CD4-positive, alpha-beta T cell treated with Interleukin-2 at 100 ng/mL for 4 hours (primary cell): ENCODE measurements at regions not wholly inside any gene's neighbourhood (a gene's known extent, or its start where the extent isn't known, plus 50 kb on each side); places are given as distances from the start of the nearest gene placed in this dataset.
"Not testable (repeated sequence)": the region's sequence is repeated elsewhere in the genome, so short reads cannot be mapped to it uniquely, and the experiment has no call there.

Source experiments
- DNase-seq: peaks from one replicate; pipeline ENCODE4 v3.0.0-alpha.2; 2020; ENCODE audit warnings: low spot score

- no peak for DNase-seq
Observed at GRCh38 chr2:14828223-14828622, 195.7 kb downstream of the LRATD1 start.

DNA sequence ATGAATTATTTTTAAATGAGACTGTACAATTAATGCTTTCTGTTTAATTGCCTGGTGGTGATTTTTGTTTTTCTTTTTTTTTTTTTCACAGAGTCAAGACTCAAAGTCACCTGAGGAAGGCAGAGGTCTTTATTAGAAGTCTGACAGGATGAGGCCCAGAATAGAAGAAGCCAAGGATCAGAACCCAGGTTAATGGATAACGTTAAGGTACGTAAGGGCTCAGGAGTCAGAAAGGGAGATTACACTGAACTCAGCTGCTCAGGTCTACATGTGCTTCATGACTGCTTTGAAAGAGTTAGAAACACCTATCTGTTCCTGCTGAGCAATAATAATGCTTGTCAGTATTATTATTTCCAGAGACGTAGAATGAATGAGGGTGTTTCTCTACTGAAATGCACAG is 196.5 kb downstream of the LRATD1 start:
- DNase-seq: no peak

DNA sequence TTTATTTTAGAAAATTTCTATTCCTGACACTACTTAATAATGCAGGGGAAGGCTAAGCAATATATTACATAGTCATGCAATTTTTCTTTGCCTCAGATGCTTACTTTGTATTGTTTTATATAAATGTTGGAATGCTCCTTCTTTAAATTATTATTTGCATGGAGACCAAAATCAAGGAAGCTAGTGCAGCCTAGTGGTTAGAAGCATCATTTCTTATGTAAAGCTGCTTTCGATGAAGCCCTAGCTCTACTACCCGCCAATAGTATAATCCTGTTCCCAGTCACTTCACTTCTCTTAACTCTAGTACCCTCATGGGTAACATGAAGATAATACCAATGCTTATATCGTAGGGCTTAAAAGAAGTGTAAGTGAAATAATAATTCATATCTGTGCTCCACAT is 198.9 kb downstream of the LRATD1 start:
- DNase-seq: no peak

DNA sequence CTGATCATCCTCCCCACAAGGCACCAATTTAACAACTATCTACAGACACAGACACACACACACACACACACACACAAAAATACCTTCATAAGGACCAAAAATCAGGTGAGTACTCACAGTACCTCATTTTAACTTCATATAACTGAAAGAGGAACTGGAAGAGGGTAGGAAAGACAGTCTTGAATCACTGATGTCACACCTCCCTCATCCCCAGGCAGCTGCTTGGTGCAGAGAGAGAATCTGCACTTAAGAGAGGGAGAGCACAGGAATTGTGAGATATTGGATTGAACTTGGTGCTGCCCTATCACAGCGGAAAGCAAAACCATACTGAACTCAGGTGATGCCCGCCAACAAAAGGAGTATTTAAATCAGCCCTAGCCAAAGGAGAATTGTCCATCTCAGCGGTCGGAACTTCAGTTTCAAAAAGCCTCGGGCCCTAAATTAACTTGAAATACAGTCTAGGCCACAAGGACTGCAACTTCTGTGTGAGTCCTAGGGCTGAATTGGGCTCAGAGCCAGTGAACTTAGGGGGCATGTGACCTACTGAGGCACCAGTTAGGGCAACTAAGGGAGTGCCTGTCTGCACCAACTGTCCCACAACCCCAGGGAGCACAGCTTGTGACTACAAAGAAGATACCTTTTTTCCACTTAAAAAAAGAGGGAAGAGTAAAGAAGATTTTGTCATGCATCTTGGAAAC is 211.1 kb downstream of the LRATD1 start:
- no peak for DNase-seq

GRCh38 chr2:14855751-14856150 is 223.2 kb downstream of the LRATD1 start:
- DNase-seq: no peak

DNA sequence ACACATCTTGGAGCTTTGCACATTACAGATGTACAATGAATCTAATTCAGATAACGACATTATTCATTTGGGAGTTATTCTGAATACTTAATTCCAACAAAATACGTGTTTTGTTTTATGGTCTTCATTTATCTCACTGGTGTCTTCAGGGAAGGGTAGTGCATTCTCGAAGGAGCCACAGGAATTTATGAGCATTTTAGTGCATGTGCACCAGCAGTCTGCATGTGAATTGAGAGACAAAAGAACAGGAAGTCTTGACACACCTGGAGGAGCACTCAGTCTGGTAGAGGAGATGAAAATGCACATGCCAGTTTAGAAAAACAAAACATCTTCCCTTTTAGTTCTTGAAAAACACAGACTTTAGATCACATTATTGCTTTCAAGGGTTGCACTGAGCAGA is 228.7 kb downstream of the LRATD1 start:
- DNase-seq: no peak

GRCh38 chr2:14866736-14867352 is 234.3 kb downstream of the LRATD1 start:
- DNase-seq: no peak

DNA sequence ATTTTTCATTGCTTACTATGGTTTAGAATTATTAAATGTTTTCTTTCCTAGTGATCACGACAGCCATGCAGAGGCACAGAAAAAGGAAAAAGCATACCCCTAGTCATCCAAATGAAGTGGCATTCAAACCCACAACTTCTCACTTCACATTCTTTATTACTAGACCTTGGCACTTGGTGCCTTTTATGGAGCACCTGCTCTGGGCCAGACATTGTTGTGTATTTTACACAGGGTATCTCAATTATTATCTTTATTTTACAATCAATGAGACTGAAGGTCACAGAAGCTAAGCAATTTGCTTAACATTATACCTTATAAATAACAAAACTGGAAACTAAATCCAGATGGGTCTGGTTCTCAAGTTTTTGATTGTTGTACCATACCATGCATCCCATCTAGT is 235.3 kb downstream of the LRATD1 start:
- no peak for DNase-seq

GRCh38 chr2:14872779-14873325 is 240.3 kb downstream of the LRATD1 start:
- no peak for DNase-seq

- no peak for DNase-seq
Observed at GRCh38 chr2:14881651-14882327, 249.3 kb downstream of the LRATD1 start.

DNA sequence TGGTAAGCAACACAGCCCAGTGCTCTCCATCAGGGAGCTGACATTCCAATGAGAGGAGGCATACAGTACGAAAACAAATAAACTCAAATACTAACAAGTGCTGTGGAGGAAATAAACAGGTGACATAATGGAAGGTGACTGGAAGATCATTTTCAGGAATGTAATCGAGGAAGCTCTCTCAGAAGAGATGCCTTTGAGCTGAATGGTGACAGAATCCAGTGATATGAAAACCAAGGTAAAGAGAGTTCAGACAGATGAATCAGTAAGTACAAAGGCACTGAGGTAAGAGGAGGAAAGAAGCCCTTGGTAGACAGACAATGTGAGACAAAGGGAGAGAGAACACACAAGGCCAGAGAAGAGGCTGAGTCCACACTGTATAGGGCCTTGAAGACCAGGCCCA is 252.1 kb downstream of the LRATD1 start:
- DNase-seq: no peak

DNA sequence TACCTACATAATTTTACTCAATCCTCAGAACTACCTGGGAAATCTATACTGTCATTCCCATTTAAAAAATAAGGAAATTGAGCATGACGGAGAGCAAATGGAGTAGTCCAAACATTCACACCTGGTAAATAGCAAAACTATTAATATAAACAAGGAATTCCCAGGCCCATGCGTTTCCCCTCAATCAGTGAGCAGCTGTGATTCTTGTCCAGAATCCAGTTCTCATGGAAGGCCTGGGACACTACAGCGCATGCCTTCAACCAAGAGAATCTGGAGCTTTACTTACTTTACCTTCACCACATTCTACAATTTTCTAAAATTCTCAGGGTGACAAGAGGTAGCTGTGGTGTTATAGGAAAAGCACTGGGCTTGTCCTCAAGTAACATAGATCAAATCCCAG is 259.0 kb downstream of the LRATD1 start:
- DNase-seq: no peak

- DNase-seq: no peak
Observed at GRCh38 chr2:14896330-14897030, 264.0 kb downstream of the LRATD1 start.

- DNase-seq: no peak
Observed at GRCh38 chr2:14899621-14900414, 267.3 kb downstream of the LRATD1 start.

GRCh38 chr2:14901737-14902136 is 269.2 kb downstream of the LRATD1 start:
- DNase-seq: no peak

DNA sequence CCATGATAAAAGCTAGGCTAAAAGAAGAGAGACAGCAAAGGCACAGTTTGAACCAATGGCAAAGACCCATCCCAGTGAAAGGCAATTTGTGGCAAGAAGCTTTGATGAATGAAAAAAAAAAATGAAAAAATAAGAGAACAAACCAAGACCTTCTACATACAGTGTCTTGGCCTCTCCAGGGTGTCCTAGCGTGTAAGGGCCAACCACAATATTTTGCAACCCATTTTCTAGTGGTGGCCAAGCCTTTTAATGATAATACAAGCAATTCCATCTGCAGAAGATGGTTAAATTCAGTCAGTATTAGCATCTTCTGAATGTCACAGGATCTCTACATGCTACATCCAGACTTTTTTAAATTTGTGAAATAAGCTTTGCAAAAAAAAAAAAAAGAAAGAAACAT is 270.4 kb downstream of the LRATD1 start:
- no peak for DNase-seq

DNA sequence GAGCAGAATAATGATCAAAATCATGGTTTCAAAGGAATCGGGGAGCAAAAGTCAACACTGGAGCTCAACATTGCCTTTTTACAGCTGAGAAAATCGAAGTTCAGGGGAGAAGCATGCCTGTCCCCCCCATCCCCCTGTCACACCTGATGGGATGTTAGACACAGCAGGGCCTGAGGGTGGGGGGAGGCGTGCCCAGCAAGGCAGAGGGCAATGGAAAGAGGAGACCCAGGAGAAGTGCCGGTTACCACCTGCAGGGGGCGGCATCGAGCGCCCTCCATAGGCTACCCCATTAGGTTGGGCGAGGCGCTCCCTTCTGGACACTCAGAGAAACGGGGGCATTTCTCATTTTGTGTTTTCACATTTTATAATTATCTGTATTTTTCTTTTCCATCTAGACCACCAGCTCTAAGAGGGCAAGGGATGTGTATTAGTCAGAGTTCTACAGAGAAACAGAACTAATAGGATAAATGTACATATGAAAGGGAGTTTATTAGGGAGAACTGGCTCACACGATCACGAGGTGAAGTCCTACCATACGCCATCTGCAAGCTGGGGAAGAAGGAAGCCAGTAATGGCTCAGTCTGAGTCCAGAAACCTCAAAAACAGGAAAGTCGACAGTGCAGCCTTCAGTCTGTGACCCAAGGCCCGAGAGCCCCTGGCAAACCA is 271.3 kb downstream of the LRATD1 start:
- DNase-seq: peak; percentile 22

DNA sequence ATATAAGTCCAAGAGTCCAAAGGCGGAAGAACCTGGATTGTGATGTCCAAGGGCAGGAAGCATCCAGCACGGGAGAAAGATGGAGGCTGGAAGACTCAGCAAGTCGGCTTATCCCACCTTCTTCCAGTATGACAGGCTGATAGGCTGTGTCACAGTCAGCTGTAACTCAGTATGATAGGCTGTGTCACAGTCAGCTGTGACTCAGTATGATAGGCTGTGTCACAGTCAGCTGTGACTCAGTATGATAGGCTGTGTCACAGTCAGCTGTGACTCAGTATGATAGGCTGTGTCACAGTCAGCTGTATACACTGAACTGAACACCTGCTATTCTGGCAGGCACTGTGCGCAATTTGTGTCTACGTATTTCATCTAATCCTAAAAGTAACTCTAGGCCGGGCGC is 271.9 kb downstream of the LRATD1 start:
- DNase-seq: not testable (repeated sequence)

DNA sequence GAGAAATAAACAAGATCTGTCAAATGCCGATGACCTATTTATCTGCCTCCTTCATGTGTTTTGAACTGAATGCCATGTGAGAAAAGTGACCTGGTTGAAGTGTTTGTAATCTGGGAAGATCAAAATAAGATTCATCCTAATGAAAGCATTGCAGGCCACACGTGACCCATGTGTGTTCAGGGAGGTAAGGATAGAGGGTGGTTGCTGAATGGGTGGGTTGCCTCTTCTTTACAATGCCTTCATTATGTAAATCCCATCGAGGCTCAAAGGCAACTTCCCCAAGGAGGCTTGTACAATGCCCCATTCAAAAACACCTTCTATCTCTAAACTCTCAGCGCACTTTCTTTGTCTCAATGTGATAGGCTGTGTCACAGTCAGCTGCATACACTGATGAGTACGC is 273.1 kb downstream of the LRATD1 start:
- no peak for DNase-seq

- no peak for DNase-seq
Observed at GRCh38 chr2:14907014-14907612, 274.6 kb downstream of the LRATD1 start.

DNA sequence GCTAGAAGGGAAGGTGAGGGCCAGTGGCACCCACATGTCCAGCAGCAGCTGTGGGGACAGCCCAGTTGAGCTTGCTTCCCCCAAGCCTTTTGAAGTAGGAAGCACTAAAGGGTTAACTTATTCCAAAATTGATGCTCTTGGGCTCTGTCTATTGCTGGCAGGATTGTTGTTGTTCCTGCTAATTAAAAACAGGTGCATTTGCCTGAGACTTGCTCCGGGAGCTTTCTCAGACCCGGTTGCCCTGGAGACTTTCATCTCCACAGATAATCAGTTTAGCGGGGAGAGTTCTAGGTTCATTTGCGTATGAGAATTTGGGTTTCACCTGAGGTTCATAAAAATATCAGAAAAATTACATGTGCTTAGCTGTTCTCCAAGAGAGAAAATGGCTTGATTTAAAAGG is 277.3 kb downstream of the LRATD1 start:
- DNase-seq: no peak
